PC-9 (cell line): ENCODE measurements at regions not wholly inside any gene's neighbourhood (a gene's known extent, or its start where the extent isn't known, plus 50 kb on each side); places are given as distances from the start of the nearest gene placed in this dataset.

Experiments
- BruUV-seq: library from RNA; stranded (reverse); fragments of 400-500 nt; replicated peaks from 2 replicates; lab custom pipeline; 2021; lab: Mats Ljungman, UMichigan
- CTCF ChIA-PET: fragments of 300-600 bp; sonication (Branson Sonifier 250); formaldehyde crosslinking; loops from one replicate; lab custom pipeline; 2022; ENCODE audit warnings: antibody characterized with exemption; lab: Charles Lee
- POLR2A ChIA-PET: fragments of 300-600 bp; sonication (Branson Sonifier 250); formaldehyde crosslinking; loops from one replicate; lab custom pipeline; 2022; ENCODE audit warnings: antibody characterized with exemption; ENCODE audit not compliant: unreplicated experiment; lab: Charles Lee
- DNase-seq, 2 experiments: peaks; one replicate each; pipeline versions ENCODE4 v3.0.0 to v3.0.0-alpha.2; 2015 to 2022; ENCODE audit warnings: mixed read lengths in 1 of 2
- H2AFZ ChIP-seq: fragments of 200-600 bp; sonication (generic); 2 replicates; pipeline ENCODE4 v1.8.1; 2017; ENCODE audit warnings: antibody characterized with exemption
- H3F3A ChIP-seq: fragments of 200-600 bp; sonication (generic); 2 replicates; pipeline ENCODE4 v1.8.1; 2017; ENCODE audit warnings: antibody characterized with exemption, mild to moderate bottlenecking, low read depth; ENCODE audit not compliant: insufficient read depth
- H3K27ac ChIP-seq: fragments of 200-600 bp; sonication (generic); 2 replicates; pipeline ENCODE4 v1.6.1; 2016; ENCODE audit warnings: mixed run types
- H3K27me3 ChIP-seq: fragments of 200-600 bp; sonication (generic); 2 replicates; pipeline ENCODE4 v1.6.1; 2016; ENCODE audit warnings: low read depth, mixed run types; ENCODE audit not compliant: insufficient read depth
- H3K36me3 ChIP-seq: fragments of 200-600 bp; sonication (generic); 2 replicates; pipeline ENCODE4 v1.6.1; 2016; ENCODE audit warnings: low read depth, mixed run types
- H3K4me1 ChIP-seq: fragments of 200-600 bp; sonication (generic); replicated peaks from 2 replicates; pipeline ENCODE4 v1.6.1; 2016; ENCODE audit warnings: mixed run types; ENCODE audit not compliant: insufficient read depth
- H3K4me2 ChIP-seq: fragments of 200-600 bp; sonication (generic); 2 replicates; pipeline ENCODE4 v1.6.1; 2017; ENCODE audit warnings: mixed run types
- H3K4me3 ChIP-seq: fragments of 200-600 bp; sonication (generic); 2 replicates; pipeline ENCODE4 v1.6.1; 2016; ENCODE audit warnings: mixed run types
- H3K79me2 ChIP-seq: fragments of 200-600 bp; sonication (generic); 2 replicates; pipeline ENCODE4 v1.6.1; 2017; ENCODE audit warnings: low read depth, mixed run types
- H3K9me2 ChIP-seq: fragments of 200-600 bp; sonication (generic); 2 replicates; pipeline ENCODE4 v1.8.1; 2017; ENCODE audit warnings: mild to moderate bottlenecking; ENCODE audit not compliant: insufficient read depth
- H3K9me3 ChIP-seq: fragments of 200-600 bp; sonication (generic); 2 replicates; pipeline ENCODE4 v1.8.1; 2016; ENCODE audit warnings: low read depth; ENCODE audit not compliant: insufficient read depth
- H4K20me1 ChIP-seq: fragments of 200-600 bp; sonication (generic); 2 replicates; pipeline ENCODE4 v1.8.1; 2017; ENCODE audit not compliant: insufficient read depth
- EZH2 ChIP-seq: fragments of 200-600 bp; sonication (generic); IDR thresholded peaks from 2 replicates; pipeline ENCODE4 v1.8.0; 2017; ENCODE audit warnings: antibody characterized with exemption, low read depth
- intact Hi-C: fragments of 100-400 bp; cut with micrococcal nuclease; formaldehyde crosslinking; loops from one replicate; pipeline ENCODE4 v1.10.0; 2022; ENCODE audit not compliant: unreplicated experiment
- TF ChIP-seq, protein P1 (sequence below): fragments of 200-600 bp; sonication (generic); conservative IDR thresholded peaks from 2 replicates; pipeline ENCODE4 v1.6.1; 2017; ENCODE audit warnings: mixed run types, antibody characterized with exemption, mild to moderate bottlenecking, moderate library complexity

DNA sequence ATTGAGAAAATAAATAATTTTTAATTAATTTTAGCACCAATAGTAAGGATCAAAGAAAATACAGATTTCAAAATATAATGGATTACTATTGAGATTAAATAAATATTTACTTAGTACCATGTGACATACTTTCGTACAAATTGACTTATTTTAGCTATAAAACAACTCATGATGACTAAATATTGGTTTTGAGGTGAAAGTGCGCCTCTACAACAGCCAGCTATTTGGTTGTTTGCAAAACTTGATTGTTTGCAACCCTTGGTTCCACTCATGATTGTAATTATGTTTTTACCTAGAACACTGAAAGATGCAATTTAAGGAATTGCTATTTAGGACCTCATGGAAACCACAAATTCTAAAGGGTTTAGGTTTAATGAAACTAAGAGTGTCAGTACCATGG, 51.9 kb upstream of the PPM1H start:
- Histone ChIP-seq H3K4me3 (no peak overlapping the region), H2AFZ (no peak overlapping the region), H3K79me2 (no peaks in the 10 kb centered on the region), H3K9me2 (0 out of 2 replicates have a peak, but pooled peaks cover 5% of the 10 kb centered on the region), H3F3A (no peaks in the 10 kb centered on the region), H3K4me1 (no peaks in the 10 kb centered on the region; the same call in 1 of the 2 replicates), H3K36me3 (no peaks in the 10 kb centered on the region), H3K27ac (no peak overlapping the region), H3K9me3 (no peaks in the 10 kb centered on the region), H3K4me2 (no peak overlapping the region), H3K27me3 (no peaks in the 10 kb centered on the region), H4K20me1 (no peaks in the 10 kb centered on the region)
- ChIA-PET CTCF (no interaction called here), POLR2A (interaction anchor here (0.6 kb wide), 1 partner anchor 13 kb away, joined by 6 read pairs; no protein-coding TSS in a partner anchor)
- no peak for TF ChIP-seq EZH2
- TF ChIP-seq, protein P1, sequence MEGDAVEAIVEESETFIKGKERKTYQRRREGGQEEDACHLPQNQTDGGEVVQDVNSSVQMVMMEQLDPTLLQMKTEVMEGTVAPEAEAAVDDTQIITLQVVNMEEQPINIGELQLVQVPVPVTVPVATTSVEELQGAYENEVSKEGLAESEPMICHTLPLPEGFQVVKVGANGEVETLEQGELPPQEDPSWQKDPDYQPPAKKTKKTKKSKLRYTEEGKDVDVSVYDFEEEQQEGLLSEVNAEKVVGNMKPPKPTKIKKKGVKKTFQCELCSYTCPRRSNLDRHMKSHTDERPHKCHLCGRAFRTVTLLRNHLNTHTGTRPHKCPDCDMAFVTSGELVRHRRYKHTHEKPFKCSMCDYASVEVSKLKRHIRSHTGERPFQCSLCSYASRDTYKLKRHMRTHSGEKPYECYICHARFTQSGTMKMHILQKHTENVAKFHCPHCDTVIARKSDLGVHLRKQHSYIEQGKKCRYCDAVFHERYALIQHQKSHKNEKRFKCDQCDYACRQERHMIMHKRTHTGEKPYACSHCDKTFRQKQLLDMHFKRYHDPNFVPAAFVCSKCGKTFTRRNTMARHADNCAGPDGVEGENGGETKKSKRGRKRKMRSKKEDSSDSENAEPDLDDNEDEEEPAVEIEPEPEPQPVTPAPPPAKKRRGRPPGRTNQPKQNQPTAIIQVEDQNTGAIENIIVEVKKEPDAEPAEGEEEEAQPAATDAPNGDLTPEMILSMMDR: no peak
- DNase-seq: no peak
- no TSS peak for BruUV-seq
- intact Hi-C loops: no loop called here
